ENCODE measurements at regions not wholly inside any gene's neighbourhood (a gene's known extent, or its start where the extent isn't known, plus 50 kb on each side); places are given as distances from the start of the nearest gene placed in this dataset.

DNA sequence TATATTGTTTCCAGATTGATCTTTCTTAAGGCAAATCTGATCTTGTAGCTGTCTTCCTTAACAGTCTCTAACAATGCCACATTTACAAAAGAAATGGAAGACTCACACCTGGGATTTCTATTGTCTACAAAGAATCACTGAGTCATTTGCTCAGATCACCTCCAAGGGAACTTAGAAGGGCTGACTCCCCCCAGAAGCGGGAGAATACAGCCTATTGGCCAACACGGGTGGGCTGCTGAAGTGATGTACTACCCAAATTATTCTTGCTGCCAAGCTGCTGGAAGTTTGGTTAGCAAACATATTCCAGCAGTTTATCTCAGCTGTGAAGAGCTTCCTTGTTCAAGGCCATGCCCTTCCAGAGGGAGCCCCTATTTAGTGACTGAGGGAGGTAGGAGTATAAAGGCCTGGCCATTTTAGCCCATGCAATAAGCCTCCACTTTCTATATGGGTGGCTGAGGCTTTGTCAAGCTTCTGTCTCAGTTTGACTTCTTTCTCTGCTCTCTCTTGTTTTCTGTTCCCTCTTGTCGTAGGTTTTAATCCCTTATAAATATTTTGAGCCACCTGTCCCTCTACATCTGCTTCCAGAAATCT is 379.4 kb downstream of the PRR16 start:
- Histone ChIP-seq H3K4me2 (ENCODE audit: low read length) (no peak overlapping the region), H3K4me1 (ENCODE audit: control insufficient read depth, low read length) (no peaks in the 10 kb centered on the region), H3F3A (ENCODE audit: control insufficient read depth, insufficient read depth) (no peaks in the 10 kb centered on the region), H4K20me1 (ENCODE audit: control insufficient read depth, insufficient read depth, low read depth, low read length) (no peaks in the 10 kb centered on the region), H3K9me3 (ENCODE audit: control insufficient read depth, insufficient read depth, low read length) (no peaks in the 10 kb centered on the region), H3K27me3 (ENCODE audit: control insufficient read depth, low read length) (no peaks in the 10 kb centered on the region), H3K79me2 (ENCODE audit: control insufficient read depth, low read length) (no peaks in the 10 kb centered on the region), H3K9me2 (replicated peaks; ENCODE audit: control insufficient read depth, low read length) (no peaks in the 10 kb centered on the region), H3K27ac (ENCODE audit: low read depth, low read length) (no peak overlapping the region), H3K36me3 (ENCODE audit: control insufficient read depth, low read length) (no peaks in the 10 kb centered on the region), H3K4me3 (ENCODE audit: low read length) (no peak overlapping the region)
- TF ChIP-seq, protein P1, sequence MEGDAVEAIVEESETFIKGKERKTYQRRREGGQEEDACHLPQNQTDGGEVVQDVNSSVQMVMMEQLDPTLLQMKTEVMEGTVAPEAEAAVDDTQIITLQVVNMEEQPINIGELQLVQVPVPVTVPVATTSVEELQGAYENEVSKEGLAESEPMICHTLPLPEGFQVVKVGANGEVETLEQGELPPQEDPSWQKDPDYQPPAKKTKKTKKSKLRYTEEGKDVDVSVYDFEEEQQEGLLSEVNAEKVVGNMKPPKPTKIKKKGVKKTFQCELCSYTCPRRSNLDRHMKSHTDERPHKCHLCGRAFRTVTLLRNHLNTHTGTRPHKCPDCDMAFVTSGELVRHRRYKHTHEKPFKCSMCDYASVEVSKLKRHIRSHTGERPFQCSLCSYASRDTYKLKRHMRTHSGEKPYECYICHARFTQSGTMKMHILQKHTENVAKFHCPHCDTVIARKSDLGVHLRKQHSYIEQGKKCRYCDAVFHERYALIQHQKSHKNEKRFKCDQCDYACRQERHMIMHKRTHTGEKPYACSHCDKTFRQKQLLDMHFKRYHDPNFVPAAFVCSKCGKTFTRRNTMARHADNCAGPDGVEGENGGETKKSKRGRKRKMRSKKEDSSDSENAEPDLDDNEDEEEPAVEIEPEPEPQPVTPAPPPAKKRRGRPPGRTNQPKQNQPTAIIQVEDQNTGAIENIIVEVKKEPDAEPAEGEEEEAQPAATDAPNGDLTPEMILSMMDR (IDR thresholded peaks at IDR 0.05; ENCODE audit: low read depth, low read length, poor library complexity, severe bottlenecking): no peak
- TF ChIP-seq EZH2phosphoT487 (IDR thresholded peaks at IDR 0.05; ENCODE audit: borderline replicate concordance, low read length): no peak

DNA sequence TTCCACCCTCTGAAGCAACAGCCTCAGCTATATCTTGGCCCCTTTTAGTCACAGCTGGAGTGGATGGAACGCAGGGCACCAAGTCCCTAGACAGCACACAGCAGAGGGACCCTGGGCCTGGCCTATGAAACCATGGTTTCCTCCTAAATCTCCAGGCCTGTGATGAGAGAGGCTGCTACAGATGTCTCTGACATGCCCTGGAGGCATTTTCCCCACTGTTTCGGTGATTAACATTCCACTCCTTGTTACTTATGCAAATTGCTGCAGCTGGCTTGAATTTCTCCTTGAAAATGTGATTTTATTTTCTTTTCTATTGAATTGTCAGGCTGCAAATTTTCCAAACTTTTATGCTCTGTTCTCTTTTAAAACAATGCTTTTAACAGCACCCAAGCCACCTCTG is 384.8 kb downstream of the PRR16 start:
- no peaks in the 10 kb centered on the region for H3K9me2 ChIP-seq (replicated peaks; ENCODE audit: control insufficient read depth, low read length)
- no peak overlapping the region for H3K4me2 ChIP-seq (ENCODE audit: low read length)
- H3K27me3 ChIP-seq (ENCODE audit: control insufficient read depth, low read length): no peaks in the 10 kb centered on the region
- H4K20me1 ChIP-seq (ENCODE audit: control insufficient read depth, insufficient read depth, low read depth, low read length): no peaks in the 10 kb centered on the region
- H3F3A ChIP-seq (ENCODE audit: control insufficient read depth, insufficient read depth): no peaks in the 10 kb centered on the region
- TF ChIP-seq EZH2phosphoT487 (IDR thresholded peaks at IDR 0.05; ENCODE audit: borderline replicate concordance, low read length): no peak
- TF ChIP-seq, protein P1 (IDR thresholded peaks at IDR 0.05; ENCODE audit: low read depth, low read length, poor library complexity, severe bottlenecking): no peak
- H3K79me2 ChIP-seq (ENCODE audit: control insufficient read depth, low read length): no peaks in the 10 kb centered on the region
- no peak overlapping the region for H3K27ac ChIP-seq (ENCODE audit: low read depth, low read length)
- H3K4me3 ChIP-seq (ENCODE audit: low read length): no peak overlapping the region
- H3K4me1 ChIP-seq (ENCODE audit: control insufficient read depth, low read length): no peaks in the 10 kb centered on the region
- H3K36me3 ChIP-seq (ENCODE audit: control insufficient read depth, low read length): no peaks in the 10 kb centered on the region
- no peaks in the 10 kb centered on the region for H3K9me3 ChIP-seq (ENCODE audit: control insufficient read depth, insufficient read depth, low read length)

DNA sequence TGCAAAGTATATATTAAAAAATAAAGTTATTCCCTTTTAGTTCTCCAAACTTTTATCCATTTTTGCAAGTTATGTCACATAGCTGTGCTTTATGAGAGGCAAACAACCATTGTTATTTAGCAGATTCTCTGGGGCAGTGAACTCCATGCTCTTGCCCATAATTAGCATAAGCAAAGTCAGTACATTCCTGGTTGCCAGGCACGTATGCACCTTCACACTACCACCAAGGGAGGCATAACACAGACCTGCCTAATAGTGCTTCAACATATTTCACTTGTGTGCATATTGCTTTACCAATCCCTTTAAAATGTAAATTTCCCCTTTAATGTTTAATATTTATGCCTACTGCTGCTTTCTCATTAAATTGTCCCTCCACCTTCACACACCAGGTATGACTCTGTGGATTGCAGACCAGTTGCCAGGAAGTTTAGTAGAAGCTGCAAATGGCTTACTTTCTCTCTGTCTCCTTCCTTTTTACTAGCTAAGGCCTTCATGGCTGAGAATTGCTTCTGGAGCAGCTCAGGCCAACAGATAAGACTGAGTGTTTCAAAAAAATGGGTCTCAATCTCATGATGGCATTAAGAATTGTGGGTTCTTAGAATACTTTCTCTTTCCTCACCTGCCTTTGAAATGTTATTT is 388.2 kb downstream of the PRR16 start:
- H4K20me1 ChIP-seq (ENCODE audit: control insufficient read depth, insufficient read depth, low read depth, low read length): no peaks in the 10 kb centered on the region
- H3F3A ChIP-seq (ENCODE audit: control insufficient read depth, insufficient read depth): no peaks in the 10 kb centered on the region
- H3K27ac ChIP-seq (ENCODE audit: low read depth, low read length): no peak overlapping the region
- H3K36me3 ChIP-seq (ENCODE audit: control insufficient read depth, low read length): no peaks in the 10 kb centered on the region
- no peaks in the 10 kb centered on the region for H3K9me2 ChIP-seq (replicated peaks; ENCODE audit: control insufficient read depth, low read length)
- no peaks in the 10 kb centered on the region for H3K27me3 ChIP-seq (ENCODE audit: control insufficient read depth, low read length)
- no peaks in the 10 kb centered on the region for H3K4me1 ChIP-seq (ENCODE audit: control insufficient read depth, low read length)
- H3K79me2 ChIP-seq (ENCODE audit: control insufficient read depth, low read length): no peaks in the 10 kb centered on the region
- no peak overlapping the region for H3K4me2 ChIP-seq (ENCODE audit: low read length)
- no peak for TF ChIP-seq EZH2phosphoT487 (IDR thresholded peaks at IDR 0.05; ENCODE audit: borderline replicate concordance, low read length)
- TF ChIP-seq, protein P1 (IDR thresholded peaks at IDR 0.05; ENCODE audit: low read depth, low read length, poor library complexity, severe bottlenecking): no peak
- no peak overlapping the region for H3K4me3 ChIP-seq (ENCODE audit: low read length)
- H3K9me3 ChIP-seq (ENCODE audit: control insufficient read depth, insufficient read depth, low read length): no peaks in the 10 kb centered on the region
